ENCODE measurements at regions not wholly inside any gene's neighbourhood (a gene's known extent, or its start where the extent isn't known, plus 50 kb on each side); places are given as distances from the start of the nearest gene placed in this dataset.

- TF ChIP-seq POLR2A (IDR thresholded peaks at IDR 0.05) (no peak), CTCF (IDR thresholded peaks at IDR 0.05) (no peak), POLR2AphosphoS5 (IDR thresholded peaks at IDR 0.05) (no peak), EP300 (IDR thresholded peaks at IDR 0.05; ENCODE audit: low read depth) (no peak)
Observed at GRCh38 chr10:56279270-56279669, 81.8 kb downstream of the ZWINT start.

GRCh38 chr10:56269181-56269580 lies 91.9 kb downstream of the ZWINT start:
- H3K9me3 ChIP-seq: no peaks in the 10 kb centered on the region
- H3K36me3 ChIP-seq: no peaks in the 10 kb centered on the region
- in situ Hi-C loops (cut with MboI; ENCODE audit: low pct_ligation_motif_present in 1 of 4, low pct_unique_long_range_greater_than_20kb in 1 of 4, low sequenced_read_pairs in 3 of 4): no loop called here
- WGBS, 2 donors (ENCODE audit: low coverage in 1 of 2): 33 to 46% methylated on average over 1 of the region's 1 CpG
- no peak overlapping the region for H3K4me3 ChIP-seq
- H3K27ac ChIP-seq: no peak overlapping the region
- DNase-seq: no peak
- H3K4me1 ChIP-seq: no peaks in the 10 kb centered on the region
- intact Hi-C loops (cut with DNase I; ENCODE audit: low total_unique reads): no loop called here
- TF ChIP-seq EP300 (IDR thresholded peaks at IDR 0.05; ENCODE audit: low read depth) (no peak), POLR2AphosphoS5 (IDR thresholded peaks at IDR 0.05) (no peak), CTCF (IDR thresholded peaks at IDR 0.05) (no peak), POLR2A (IDR thresholded peaks at IDR 0.05) (no peak)
- H3K27me3 ChIP-seq: no peaks in the 10 kb centered on the region

More at GRCh38 chr10:56279270-56279669, 81.8 kb downstream of the ZWINT start:
- Histone ChIP-seq H3K27ac (no peak overlapping the region), H3K27me3 (no peaks in the 10 kb centered on the region), H3K4me1 (no peaks in the 10 kb centered on the region), H3K36me3 (no peaks in the 10 kb centered on the region), H3K9me3 (no peaks in the 10 kb centered on the region), H3K4me3 (no peak overlapping the region)
- intact Hi-C loops (cut with DNase I; ENCODE audit: low total_unique reads): no loop called here
- in situ Hi-C loops (cut with MboI; ENCODE audit: low pct_ligation_motif_present in 1 of 4, low pct_unique_long_range_greater_than_20kb in 1 of 4, low sequenced_read_pairs in 3 of 4): no loop called here
- DNase-seq: no peak

- in situ Hi-C loops (cut with MboI; ENCODE audit: low pct_ligation_motif_present in 1 of 4, low pct_unique_long_range_greater_than_20kb in 1 of 4, low sequenced_read_pairs in 3 of 4): no loop called here
Observed at GRCh38 chr10:56266120-56266519, 94.9 kb downstream of the ZWINT start.

GRCh38 chr10:56258991-56259390 lies 102.1 kb downstream of the ZWINT start:
- DNase-seq: no peak
- H3K4me1 ChIP-seq: no peaks in the 10 kb centered on the region
- no peaks in the 10 kb centered on the region for H3K9me3 ChIP-seq
- H3K4me3 ChIP-seq: no peak overlapping the region
- in situ Hi-C loops (cut with MboI; ENCODE audit: low pct_ligation_motif_present in 1 of 4, low pct_unique_long_range_greater_than_20kb in 1 of 4, low sequenced_read_pairs in 3 of 4) (no loop called here), intact Hi-C loops (cut with DNase I; ENCODE audit: low total_unique reads) (no loop called here)
- no peaks in the 10 kb centered on the region for H3K36me3 ChIP-seq
- H3K27ac ChIP-seq: no peak overlapping the region
- TF ChIP-seq POLR2A (IDR thresholded peaks at IDR 0.05) (no peak), POLR2AphosphoS5 (IDR thresholded peaks at IDR 0.05) (no peak), EP300 (IDR thresholded peaks at IDR 0.05; ENCODE audit: low read depth) (no peak), CTCF (IDR thresholded peaks at IDR 0.05) (no peak)
- no peaks in the 10 kb centered on the region for H3K27me3 ChIP-seq

More at GRCh38 chr10:56266120-56266519, 94.9 kb downstream of the ZWINT start:
- no peaks in the 10 kb centered on the region for H3K9me3 ChIP-seq
- H3K4me1 ChIP-seq: no peaks in the 10 kb centered on the region
- H3K4me3 ChIP-seq: no peak overlapping the region
- TF ChIP-seq CTCF (IDR thresholded peaks at IDR 0.05) (no peak), POLR2A (IDR thresholded peaks at IDR 0.05) (no peak), EP300 (IDR thresholded peaks at IDR 0.05; ENCODE audit: low read depth) (no peak), POLR2AphosphoS5 (IDR thresholded peaks at IDR 0.05) (no peak)
- no peaks in the 10 kb centered on the region for H3K36me3 ChIP-seq
- intact Hi-C loops (cut with DNase I; ENCODE audit: low total_unique reads): no loop called here
- H3K27me3 ChIP-seq: no peaks in the 10 kb centered on the region
- H3K27ac ChIP-seq: no peak overlapping the region
- 83 to 85% methylated on average over 1 of the region's 1 CpG for WGBS, 2 donors (ENCODE audit: low coverage in 1 of 2)
- no peak for DNase-seq
